ENCODE measurements at regions not wholly inside any gene's neighbourhood (a gene's known extent, or its start where the extent isn't known, plus 50 kb on each side); places are given as distances from the start of the nearest gene placed in this dataset.

DNA sequence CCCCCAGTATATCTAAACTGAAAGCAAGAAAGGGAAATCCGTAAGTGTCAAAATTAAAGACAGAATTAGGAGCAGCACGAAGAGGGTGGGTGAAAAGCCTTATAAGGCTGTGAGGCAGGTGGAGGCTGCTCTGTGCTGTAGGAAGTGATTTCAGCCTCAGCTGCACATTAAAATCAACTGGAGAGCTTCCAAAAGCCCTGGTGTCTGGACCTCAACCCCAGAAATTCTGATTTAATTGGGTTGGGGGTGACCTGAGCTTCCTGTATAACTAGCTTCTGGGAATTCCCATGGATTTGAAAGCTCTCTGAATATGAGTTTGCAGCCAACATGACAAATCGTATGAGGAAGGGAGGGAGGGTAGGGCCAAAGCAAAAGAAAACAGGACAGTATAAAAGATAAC is 242.4 kb upstream of the TMTC4 start:
- TF ChIP-seq, protein P1, sequence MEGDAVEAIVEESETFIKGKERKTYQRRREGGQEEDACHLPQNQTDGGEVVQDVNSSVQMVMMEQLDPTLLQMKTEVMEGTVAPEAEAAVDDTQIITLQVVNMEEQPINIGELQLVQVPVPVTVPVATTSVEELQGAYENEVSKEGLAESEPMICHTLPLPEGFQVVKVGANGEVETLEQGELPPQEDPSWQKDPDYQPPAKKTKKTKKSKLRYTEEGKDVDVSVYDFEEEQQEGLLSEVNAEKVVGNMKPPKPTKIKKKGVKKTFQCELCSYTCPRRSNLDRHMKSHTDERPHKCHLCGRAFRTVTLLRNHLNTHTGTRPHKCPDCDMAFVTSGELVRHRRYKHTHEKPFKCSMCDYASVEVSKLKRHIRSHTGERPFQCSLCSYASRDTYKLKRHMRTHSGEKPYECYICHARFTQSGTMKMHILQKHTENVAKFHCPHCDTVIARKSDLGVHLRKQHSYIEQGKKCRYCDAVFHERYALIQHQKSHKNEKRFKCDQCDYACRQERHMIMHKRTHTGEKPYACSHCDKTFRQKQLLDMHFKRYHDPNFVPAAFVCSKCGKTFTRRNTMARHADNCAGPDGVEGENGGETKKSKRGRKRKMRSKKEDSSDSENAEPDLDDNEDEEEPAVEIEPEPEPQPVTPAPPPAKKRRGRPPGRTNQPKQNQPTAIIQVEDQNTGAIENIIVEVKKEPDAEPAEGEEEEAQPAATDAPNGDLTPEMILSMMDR (IDR thresholded peaks at IDR 0.05), result no peak
- no peak for TF ChIP-seq POLR2A (IDR thresholded peaks at IDR 0.05)
